Neural progenitor cell (in vitro differentiated cells): ENCODE measurements at regions not wholly inside any gene's neighbourhood (a gene's known extent, or its start where the extent isn't known, plus 50 kb on each side); places are given as distances from the start of the nearest gene placed in this dataset.

Experiments used
- EZH2 ChIP-seq: fragments of 200-600 bp; sonication (generic); IDR thresholded peaks from 2 replicates; pipeline ENCODE4 v1.6.1; 2017; ENCODE audit warnings: antibody characterized with exemption, mild to moderate bottlenecking, moderate library complexity
- TF ChIP-seq, protein P1 (sequence below): fragments of 200-600 bp; sonication (generic); IDR thresholded peaks from 2 replicates; pipeline ENCODE4 v1.5.1; 2017; ENCODE audit warnings: antibody characterized with exemption, mild to moderate bottlenecking

DNA sequence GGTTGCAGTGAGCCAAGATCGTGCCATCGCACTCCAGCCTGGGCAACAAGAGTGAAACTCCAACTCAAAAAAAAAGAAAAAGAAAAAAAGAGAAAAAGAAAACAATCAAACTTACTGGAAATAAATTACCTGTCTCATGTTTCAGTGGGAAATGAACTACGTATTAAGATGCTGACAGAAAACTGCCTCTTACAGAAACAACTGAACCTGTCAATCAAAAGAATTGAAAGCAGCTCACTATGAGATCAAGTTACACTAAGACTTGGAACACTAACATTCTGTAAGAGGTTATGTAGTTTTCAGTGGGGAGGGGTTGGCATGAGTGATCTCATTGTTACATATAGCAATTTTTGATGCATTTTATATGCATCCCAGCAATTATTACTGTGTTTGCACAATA lies 64.4 kb upstream of the SPATA31E1 start:
- TF ChIP-seq, protein P1, sequence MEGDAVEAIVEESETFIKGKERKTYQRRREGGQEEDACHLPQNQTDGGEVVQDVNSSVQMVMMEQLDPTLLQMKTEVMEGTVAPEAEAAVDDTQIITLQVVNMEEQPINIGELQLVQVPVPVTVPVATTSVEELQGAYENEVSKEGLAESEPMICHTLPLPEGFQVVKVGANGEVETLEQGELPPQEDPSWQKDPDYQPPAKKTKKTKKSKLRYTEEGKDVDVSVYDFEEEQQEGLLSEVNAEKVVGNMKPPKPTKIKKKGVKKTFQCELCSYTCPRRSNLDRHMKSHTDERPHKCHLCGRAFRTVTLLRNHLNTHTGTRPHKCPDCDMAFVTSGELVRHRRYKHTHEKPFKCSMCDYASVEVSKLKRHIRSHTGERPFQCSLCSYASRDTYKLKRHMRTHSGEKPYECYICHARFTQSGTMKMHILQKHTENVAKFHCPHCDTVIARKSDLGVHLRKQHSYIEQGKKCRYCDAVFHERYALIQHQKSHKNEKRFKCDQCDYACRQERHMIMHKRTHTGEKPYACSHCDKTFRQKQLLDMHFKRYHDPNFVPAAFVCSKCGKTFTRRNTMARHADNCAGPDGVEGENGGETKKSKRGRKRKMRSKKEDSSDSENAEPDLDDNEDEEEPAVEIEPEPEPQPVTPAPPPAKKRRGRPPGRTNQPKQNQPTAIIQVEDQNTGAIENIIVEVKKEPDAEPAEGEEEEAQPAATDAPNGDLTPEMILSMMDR: no peak
- no peak for TF ChIP-seq EZH2
